K562 (cell line): ENCODE measurements at regions not wholly inside any gene's neighbourhood (a gene's known extent, or its start where the extent isn't known, plus 50 kb on each side); places are given as distances from the start of the nearest gene placed in this dataset.

Source experiments
- ATAC-seq: fragments of 200-7000 bp; cut with Tn5 transposase; 3 replicates; pipeline ENCODE4 v1.9.1; 2020; ENCODE audit warnings: moderate library complexity
- BruUV-seq: library from RNA; stranded (reverse); fragments of 400-500 nt; replicated peaks from 2 replicates; lab custom pipeline; 2021; lab: Mats Ljungman, UMichigan
- CTCF ChIA-PET: fragments of 300-600 bp; formaldehyde crosslinking; extraction: SDS; loops from one replicate; lab custom pipeline; 2021; ENCODE audit warnings: low intra/inter-chr PET ratio; lab: Yijun Ruan, JAX
- POLR2A ChIA-PET: fragments of 300-600, 350-650 bp; sonication (Branson Sonifier 250); formaldehyde crosslinking; extraction: SDS; loops from one replicate; lab custom pipeline; 2021; ENCODE audit warnings: antibody characterized with exemption, inconsistent platforms; lab: Yijun Ruan, JAX
- DNase-seq, 4 experiments: peaks; one replicate each; pipeline versions ENCODE4 v3.0.0 to v3.0.0-alpha.2; 2011 to 2018; ENCODE audit warnings: low spot score in 3 of 4, mixed read lengths in 3 of 4; ENCODE audit errors: extremely low read depth in 1 of 4
- FAIRE-seq: peaks from 2 replicates; lab custom pipeline; 2011; peaks lifted over from hg19 to GRCh38; lab: Jason Lieb, UNC
- H2AFZ ChIP-seq: 2 replicates; pipeline ENCODE4 v1.6.0; 2011; ENCODE audit warnings: low read depth, low read length, control low read depth, inconsistent platforms
- H3K27ac ChIP-seq: fragments of 200-600 bp; 3 replicates; pipeline ENCODE4 v1.8.0; 2011; ENCODE audit warnings: low read depth, mild to moderate bottlenecking, control low read depth, inconsistent platforms, low read length, moderate library complexity, mixed read lengths; ENCODE audit errors: extremely low read depth
- H3K27me3 ChIP-seq, 2 experiments: fragments of 300-600 bp in 1 of 2; 2 replicates in 1 of 2; 3 replicates in 1 of 2; pipeline versions ENCODE4 v1.6.0 to v1.8.0; 2011; ENCODE audit warnings: inconsistent platforms in 2 of 2, low read length in 2 of 2, mild to moderate bottlenecking in 1 of 2, mixed read lengths in 1 of 2, moderate library complexity in 1 of 2; ENCODE audit not compliant: control insufficient read depth in 2 of 2, insufficient read depth in 2 of 2
- H3K36me3 ChIP-seq: fragments of 300-600 bp; 3 replicates; pipeline ENCODE4 v1.8.0; 2011; ENCODE audit warnings: mild to moderate bottlenecking, low read length, inconsistent platforms; ENCODE audit not compliant: control insufficient read depth, insufficient read depth
- H3K4me1 ChIP-seq, 2 experiments: fragments of 200-600 bp in 1 of 2; replicated peaks in 1 of 2; 2 replicates in 1 of 2; 3 replicates in 1 of 2; pipeline versions ENCODE4 v1.5.1 to v1.8.0; 2011; ENCODE audit warnings: inconsistent platforms in 2 of 2, low read length in 2 of 2, mild to moderate bottlenecking in 1 of 2, mixed read lengths in 1 of 2, moderate library complexity in 1 of 2; ENCODE audit not compliant: control insufficient read depth in 2 of 2, insufficient read depth in 2 of 2
- H3K4me2 ChIP-seq: 2 replicates; pipeline ENCODE4 v1.6.1; 2011; ENCODE audit warnings: low read length, control low read depth, inconsistent platforms, mixed read lengths; ENCODE audit not compliant: insufficient read depth
- H3K4me3 ChIP-seq: fragments of 200-600 bp; sonication (generic), shearing (Covaris generic); 2 replicates; pipeline ENCODE4 v1.5.1; 2016; ENCODE audit warnings: control low read depth, inconsistent platforms
- H3K79me2 ChIP-seq: fragments of 200-600 bp; 3 replicates; pipeline ENCODE4 v1.8.0; 2011; ENCODE audit warnings: low read length, inconsistent platforms; ENCODE audit not compliant: control insufficient read depth, insufficient read depth
- H3K9ac ChIP-seq, 2 experiments: 2 replicates each; pipeline versions ENCODE4 v1.6.0 to v1.6.1; 2011; ENCODE audit warnings: low read depth in 2 of 2, low read length in 2 of 2, control low read depth in 1 of 2, inconsistent platforms in 1 of 2, mild to moderate bottlenecking in 1 of 2, mixed read lengths in 1 of 2; ENCODE audit not compliant: insufficient read depth in 1 of 2
- H3K9me1 ChIP-seq: one replicate; pipeline ENCODE4 v1.6.0; 2011; ENCODE audit warnings: inconsistent platforms, mild to moderate bottlenecking, low read length, moderate library complexity; ENCODE audit not compliant: control insufficient read depth, insufficient read depth
- H3K9me3 ChIP-seq: replicated peaks from 2 replicates; pipeline ENCODE4 v1.5.1; 2011; ENCODE audit warnings: low read depth, low read length, inconsistent platforms; ENCODE audit not compliant: control insufficient read depth, insufficient read depth
- H4K20me1 ChIP-seq: replicated peaks from 2 replicates; pipeline ENCODE4 v1.6.1; 2011; ENCODE audit warnings: low read length, inconsistent platforms, mixed read lengths; ENCODE audit not compliant: control insufficient read depth, insufficient read depth
- ARID3B ChIP-seq: fragments of 250-450 bp; sonication (Bioruptor Pico); IDR thresholded peaks from 2 replicates; pipeline ENCODE4 v1.4.0; 2020; ENCODE audit warnings: borderline replicate concordance
- BHLHE40 ChIP-seq: IDR thresholded peaks from 2 replicates; pipeline ENCODE4 v1.6.1; 2011; ENCODE audit warnings: low read length, improper control_type of control experiment
- ETV6 ChIP-seq, 3 experiments: fragments of 150-350 bp in 1 of 3; sonication (generic) in 1 of 3; formaldehyde crosslinking in 1 of 3; IDR thresholded peaks; 2 replicates each; pipeline versions ENCODE4 v1.6.1 to v1.8.0; 2014 to 2022; ENCODE audit warnings: borderline replicate concordance in 2 of 3, low read depth in 2 of 3, antibody characterized with exemption in 1 of 3, low read length in 1 of 3, mild to moderate bottlenecking in 1 of 3, missing genetic modification reagents in 1 of 3
- FOXJ2 ChIP-seq: fragments of 200-800 bp; sonication (Bioruptor generic); IDR thresholded peaks from 2 replicates; pipeline ENCODE4 v1.6.1; 2016; ENCODE audit warnings: missing genetic modification characterization, missing compliant biosample characterization
- KAT2B ChIP-seq: IDR thresholded peaks from one replicate; pipeline ENCODE4 v1.6.1; 2012; ENCODE audit warnings: low read depth, mild to moderate bottlenecking, control low read depth, inconsistent platforms, low read length, moderate library complexity
- PYGO2 ChIP-seq: fragments of 450-650 bp; IDR thresholded peaks from 2 replicates; pipeline ENCODE4 v1.6.1; 2016; ENCODE audit warnings: mild to moderate bottlenecking, missing genetic modification characterization, moderate library complexity, missing compliant biosample characterization
- SAP30 ChIP-seq: fragments of 200-600 bp; sonication (generic); IDR thresholded peaks from 2 replicates; pipeline ENCODE4 v1.6.1; 2012; ENCODE audit warnings: borderline replicate concordance, low read depth, mild to moderate bottlenecking, moderate library complexity, low read length, control low read depth, inconsistent platforms; ENCODE audit not compliant: insufficient read depth, poor library complexity, severe bottlenecking
- ZBTB8A ChIP-seq: fragments of 450-650 bp; IDR thresholded peaks from 2 replicates; pipeline ENCODE4 v1.6.1; 2018; ENCODE audit warnings: mild to moderate bottlenecking, moderate library complexity; ENCODE audit not compliant: partially characterized antibody
- ZFP30 ChIP-seq: fragments of 250-450 bp; sonication (Bioruptor Pico); IDR thresholded peaks from 2 replicates; pipeline ENCODE4 v1.8.0; 2022; ENCODE audit warnings: moderate library complexity, mild to moderate bottlenecking, inconsistent platforms, borderline replicate concordance
- ZNF75A ChIP-seq: fragments of 450-650 bp; formaldehyde crosslinking; IDR thresholded peaks from 2 replicates; pipeline ENCODE4 v1.4.0; 2020; ENCODE audit warnings: mild to moderate bottlenecking
- ZNF778 ChIP-seq: fragments of 450-650 bp; formaldehyde crosslinking; IDR thresholded peaks from 2 replicates; pipeline ENCODE4 v1.4.0; 2020; ENCODE audit warnings: mild to moderate bottlenecking, moderate library complexity
- WGBS: fragments of 100-300 bp; shearing (Covaris generic); methylation state at CpG from one replicate; pipeline ENCODE4 v1.1.6; 2016; ENCODE audit warnings: low coverage, mixed read lengths; ENCODE audit not compliant: insufficient coverage; ENCODE audit errors: missing lambda C conversion rate; 5-methylcytosine and 5-hydroxymethylcytosine counted together
- in situ Hi-C: fragments of 300-500 bp; cut with MboI; formaldehyde crosslinking; loops from 4 replicates; pipeline ENCODE4 v1.15.0; 2018; ENCODE audit warnings: inconsistent platforms, mixed read lengths
- intact Hi-C: fragments of 100-400 bp; cut with micrococcal nuclease; formaldehyde crosslinking; loops from 2 replicates; pipeline ENCODE4 v1.14.2; 2022
- TF ChIP-seq, protein P1 (sequence below): fragments of 250-450 bp; sonication (Bioruptor Pico); IDR thresholded peaks from 2 replicates; pipeline ENCODE4 v1.8.0; 2022; ENCODE audit warnings: moderate library complexity, mild to moderate bottlenecking, inconsistent platforms
- TF ChIP-seq, protein P2 (sequence below): sonication (generic); formaldehyde crosslinking; IDR thresholded peaks from 2 replicates; pipeline ENCODE4 v1.8.0; 2022; ENCODE audit warnings: missing genetic modification reagents, mild to moderate bottlenecking, borderline replicate concordance
- TF ChIP-seq, protein P3 (sequence below): fragments of 250-450 bp; sonication (Bioruptor Pico); IDR thresholded peaks from 2 replicates; pipeline ENCODE4 v1.5.0; 2022; ENCODE audit warnings: mild to moderate bottlenecking

DNA sequence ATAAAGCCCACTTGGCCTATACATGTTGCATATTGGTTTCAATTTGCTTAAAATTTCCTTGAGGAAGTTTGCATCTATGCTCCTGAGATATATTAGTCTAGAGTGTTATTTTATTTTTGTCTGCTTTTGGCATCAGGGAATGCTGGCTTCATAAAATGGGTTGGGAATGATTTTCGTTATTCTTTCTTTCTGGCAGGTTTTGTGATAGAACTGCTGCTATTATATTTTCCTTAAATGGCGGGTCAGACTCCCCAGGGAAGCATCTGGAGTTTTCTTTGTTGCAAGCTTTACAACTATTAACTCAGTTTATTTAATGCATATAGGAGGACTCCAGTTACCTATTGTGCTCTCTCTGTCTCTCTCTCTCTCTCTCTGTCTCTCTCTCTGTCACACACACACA, 82.0 kb upstream of the WDR17 start:
- Histone ChIP-seq H3K9me3 (no peaks in the 10 kb centered on the region; the same call in 1 of the 2 replicates), H3K27ac (no peak overlapping the region), H3K36me3 (no peaks in the 10 kb centered on the region), H3K4me1 (no peaks in the 10 kb centered on the region), H3K4me3 (no peak overlapping the region), H3K9me1 (no peaks in the 10 kb centered on the region), H3K9ac (no peak overlapping the region), H3K79me2 (no peaks in the 10 kb centered on the region), H2AFZ (no peak overlapping the region), H3K4me2 (no peak overlapping the region), H4K20me1 (no peaks in the 10 kb centered on the region), H3K27me3 (no peaks in the 10 kb centered on the region)
- 8% methylated on average over 2 of the region's 2 CpGs for WGBS
- CTCF ChIA-PET, result no interaction called here
- POLR2A ChIA-PET, result no interaction called here
- FAIRE-seq (no peak), DNase-seq (no peak), ATAC-seq (no peak)
- intact Hi-C loops (no loop called here), in situ Hi-C loops (no loop called here)
- no TSS peak for BruUV-seq
- no peak for TF ChIP-seq ARID3B (CRISPR knock-in tag)
- no peak for TF ChIP-seq FOXJ2
- no peak for TF ChIP-seq SAP30
- TF ChIP-seq, protein P1, sequence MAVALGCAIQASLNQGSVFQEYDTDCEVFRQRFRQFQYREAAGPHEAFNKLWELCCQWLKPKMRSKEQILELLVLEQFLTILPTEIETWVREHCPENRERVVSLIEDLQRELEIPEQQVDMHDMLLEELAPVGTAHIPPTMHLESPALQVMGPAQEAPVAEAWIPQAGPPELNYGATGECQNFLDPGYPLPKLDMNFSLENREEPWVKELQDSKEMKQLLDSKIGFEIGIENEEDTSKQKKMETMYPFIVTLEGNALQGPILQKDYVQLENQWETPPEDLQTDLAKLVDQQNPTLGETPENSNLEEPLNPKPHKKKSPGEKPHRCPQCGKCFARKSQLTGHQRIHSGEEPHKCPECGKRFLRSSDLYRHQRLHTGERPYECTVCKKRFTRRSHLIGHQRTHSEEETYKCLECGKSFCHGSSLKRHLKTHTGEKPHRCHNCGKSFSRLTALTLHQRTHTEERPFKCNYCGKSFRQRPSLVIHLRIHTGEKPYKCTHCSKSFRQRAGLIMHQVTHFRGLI (CRISPR knock-in tag), result no peak
- no peak for TF ChIP-seq ZNF75A
- TF ChIP-seq, protein P2, sequence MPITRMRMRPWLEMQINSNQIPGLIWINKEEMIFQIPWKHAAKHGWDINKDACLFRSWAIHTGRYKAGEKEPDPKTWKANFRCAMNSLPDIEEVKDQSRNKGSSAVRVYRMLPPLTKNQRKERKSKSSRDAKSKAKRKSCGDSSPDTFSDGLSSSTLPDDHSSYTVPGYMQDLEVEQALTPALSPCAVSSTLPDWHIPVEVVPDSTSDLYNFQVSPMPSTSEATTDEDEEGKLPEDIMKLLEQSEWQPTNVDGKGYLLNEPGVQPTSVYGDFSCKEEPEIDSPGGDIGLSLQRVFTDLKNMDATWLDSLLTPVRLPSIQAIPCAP (CRISPR knock-in tag), result no peak
- TF ChIP-seq KAT2B, result no peak
- TF ChIP-seq, protein P3, sequence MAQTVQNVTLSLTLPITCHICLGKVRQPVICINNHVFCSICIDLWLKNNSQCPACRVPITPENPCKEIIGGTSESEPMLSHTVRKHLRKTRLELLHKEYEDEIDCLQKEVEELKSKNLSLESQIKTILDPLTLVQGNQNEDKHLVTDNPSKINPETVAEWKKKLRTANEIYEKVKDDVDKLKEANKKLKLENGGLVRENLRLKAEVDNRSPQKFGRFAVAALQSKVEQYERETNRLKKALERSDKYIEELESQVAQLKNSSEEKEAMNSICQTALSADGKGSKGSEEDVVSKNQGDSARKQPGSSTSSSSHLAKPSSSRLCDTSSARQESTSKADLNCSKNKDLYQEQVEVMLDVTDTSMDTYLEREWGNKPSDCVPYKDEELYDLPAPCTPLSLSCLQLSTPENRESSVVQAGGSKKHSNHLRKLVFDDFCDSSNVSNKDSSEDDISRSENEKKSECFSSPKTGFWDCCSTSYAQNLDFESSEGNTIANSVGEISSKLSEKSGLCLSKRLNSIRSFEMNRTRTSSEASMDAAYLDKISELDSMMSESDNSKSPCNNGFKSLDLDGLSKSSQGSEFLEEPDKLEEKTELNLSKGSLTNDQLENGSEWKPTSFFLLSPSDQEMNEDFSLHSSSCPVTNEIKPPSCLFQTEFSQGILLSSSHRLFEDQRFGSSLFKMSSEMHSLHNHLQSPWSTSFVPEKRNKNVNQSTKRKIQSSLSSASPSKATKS, result no peak
- no peak for TF ChIP-seq ZNF778 (CRISPR knock-in tag)
- no peak for TF ChIP-seq ZBTB8A
- no peak for TF ChIP-seq BHLHE40
- no peak for TF ChIP-seq ZFP30 (CRISPR knock-in tag)
- no peak for TF ChIP-seq PYGO2 (tag)
- TF ChIP-seq ETV6 (IDR thresholded peaks at IDR 0.05; ENCODE audit: borderline replicate concordance in 1 of 2, low read depth in 2 of 2, low read length in 1 of 2), result no peak
- no peak for TF ChIP-seq ETV6 (CRISPR knock-in tag; IDR thresholded peaks at IDR 0.05; ENCODE audit: borderline replicate concordance)
